Nephron progenitor cell (in vitro differentiated cells): ENCODE measurements at regions not wholly inside any gene's neighbourhood (a gene's known extent, or its start where the extent isn't known, plus 50 kb on each side); places are given as distances from the start of the nearest gene placed in this dataset.

Source experiments
- DNase-seq: peaks from one replicate; pipeline ENCODE4 v3.0.0; 2021
- H3K27ac Mint-ChIP-seq: 2 replicates; pipeline ENCODE4 v1.8.0; 2021; ENCODE audit warnings: mild to moderate bottlenecking, moderate library complexity, mixed read lengths
- H3K27me3 Mint-ChIP-seq: 2 replicates; pipeline ENCODE4 v1.8.0; 2021; ENCODE audit warnings: mild to moderate bottlenecking, low read depth, mixed read lengths; ENCODE audit not compliant: poor library complexity
- H3K36me3 Mint-ChIP-seq: 2 replicates; pipeline ENCODE4 v1.8.0; 2021; ENCODE audit warnings: low read depth, mixed read lengths
- H3K4me1 Mint-ChIP-seq: 2 replicates; pipeline ENCODE4 v1.8.0; 2021; ENCODE audit warnings: mixed read lengths
- H3K4me3 Mint-ChIP-seq: 2 replicates; pipeline ENCODE4 v1.8.0; 2021; ENCODE audit warnings: mild to moderate bottlenecking, moderate library complexity, mixed read lengths
- H3K9me3 Mint-ChIP-seq: 2 replicates; pipeline ENCODE4 v1.8.0; 2021; ENCODE audit warnings: mild to moderate bottlenecking, moderate library complexity, mixed read lengths
- CTCF ChIP-seq: fragments of 200-600 bp; sonication (generic); IDR thresholded peaks from 2 replicates; pipeline ENCODE4 v1.5.0; 2021; ENCODE audit warnings: antibody characterized with exemption

DNA sequence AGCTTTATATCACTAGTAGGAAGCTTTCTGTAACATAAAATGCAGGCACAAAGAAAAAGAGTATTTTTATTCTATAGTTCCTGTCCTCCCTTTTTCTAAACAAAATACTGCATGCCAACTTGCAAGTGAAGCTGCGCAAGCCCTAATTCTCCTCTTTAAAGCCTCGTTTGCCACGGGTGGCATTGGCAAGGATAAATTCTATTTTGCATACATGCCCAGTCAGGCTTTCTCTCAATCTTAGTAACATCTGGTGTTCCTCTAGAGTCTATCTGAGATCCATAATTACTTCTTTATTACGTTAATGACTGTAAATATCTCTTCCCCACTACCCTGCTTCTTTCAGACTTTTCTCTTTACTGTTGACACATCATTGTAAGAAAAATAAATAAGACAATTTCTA is 97.1 kb upstream of the DAAM1 start:
- no peaks in the 10 kb centered on the region for H3K36me3 Mint-ChIP-seq
- no peak for DNase-seq
- no peak for TF ChIP-seq CTCF
- peaks cover 7% of the 10 kb centered on the region for H3K27me3 Mint-ChIP-seq
- no peaks in the 10 kb centered on the region for H3K9me3 Mint-ChIP-seq
- no peak overlapping the region for H3K4me3 Mint-ChIP-seq
- no peak overlapping the region for H3K27ac Mint-ChIP-seq
- peaks cover under 1% of the 10 kb centered on the region for H3K4me1 Mint-ChIP-seq

DNA sequence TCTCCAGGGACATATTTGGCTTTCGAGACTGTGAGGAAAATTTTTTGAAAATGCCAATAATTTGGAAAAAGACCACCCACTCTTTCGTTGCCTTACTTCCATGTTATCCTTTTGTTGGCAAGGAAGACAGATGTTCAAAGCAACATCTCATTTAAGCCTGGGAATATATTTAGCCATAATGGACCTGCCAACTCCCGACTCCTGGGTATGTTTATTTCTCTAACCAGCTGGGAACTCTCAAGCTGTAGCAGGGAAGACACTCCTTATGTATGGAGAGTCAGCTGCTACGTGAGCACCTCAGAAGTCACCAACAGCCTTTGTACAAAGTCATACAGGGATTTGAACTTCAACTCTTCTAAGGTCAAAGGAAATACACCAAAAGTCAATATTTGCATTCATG is 96.5 kb upstream of the DAAM1 start:
- Mint-ChIP-seq H3K27ac (no peak overlapping the region), H3K27me3 (peaks cover 7% of the 10 kb centered on the region), H3K4me1 (no peaks in the 10 kb centered on the region), H3K36me3 (no peaks in the 10 kb centered on the region), H3K4me3 (no peak overlapping the region), H3K9me3 (no peaks in the 10 kb centered on the region)
- TF ChIP-seq CTCF = no peak
- DNase-seq = no peak

DNA sequence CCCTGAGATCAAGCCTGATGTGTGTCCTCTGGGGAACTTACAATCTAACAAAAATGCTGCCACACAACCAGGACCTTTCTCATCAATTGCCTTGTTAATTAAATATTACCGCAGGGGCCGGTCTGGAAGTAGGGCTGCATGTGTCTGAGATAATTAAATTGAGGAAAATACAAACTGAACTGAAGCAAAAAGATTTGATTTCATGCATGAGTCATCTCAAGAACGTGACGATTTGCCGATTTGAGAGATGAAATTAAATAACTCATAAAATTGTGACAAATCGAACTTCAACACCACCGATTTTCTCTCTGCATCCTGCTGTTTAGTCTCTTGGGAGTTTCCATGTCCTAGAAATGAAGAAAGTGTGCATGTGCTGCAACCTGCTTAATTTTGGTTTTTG is 94.6 kb upstream of the DAAM1 start:
- no peaks in the 10 kb centered on the region for H3K36me3 Mint-ChIP-seq
- DNase-seq = no peak
- no peaks in the 10 kb centered on the region for H3K4me1 Mint-ChIP-seq
- peaks cover 3% of the 10 kb centered on the region for H3K27me3 Mint-ChIP-seq
- no peak for TF ChIP-seq CTCF
- H3K9me3 Mint-ChIP-seq = no peaks in the 10 kb centered on the region
- H3K27ac Mint-ChIP-seq = no peak overlapping the region
- H3K4me3 Mint-ChIP-seq = no peak overlapping the region

- Mint-ChIP-seq H3K27ac (no peak overlapping the region), H3K4me1 (no peaks in the 10 kb centered on the region), H3K36me3 (no peaks in the 10 kb centered on the region), H3K4me3 (no peak overlapping the region), H3K9me3 (no peaks in the 10 kb centered on the region), H3K27me3 (peaks cover 3% of the 10 kb centered on the region)
- no peak for TF ChIP-seq CTCF
- DNase-seq = no peak
These were observed 92.2 kb upstream of the DAAM1 start for GRCh38 chr14:59096303-59096702.

- H3K4me3 Mint-ChIP-seq = no peak overlapping the region
- DNase-seq = no peak
- no peak for TF ChIP-seq CTCF
- peaks cover 3% of the 10 kb centered on the region for H3K4me1 Mint-ChIP-seq
- no peaks in the 10 kb centered on the region for H3K9me3 Mint-ChIP-seq
- H3K27me3 Mint-ChIP-seq = no peaks in the 10 kb centered on the region
- no peak overlapping the region for H3K27ac Mint-ChIP-seq
- H3K36me3 Mint-ChIP-seq = no peaks in the 10 kb centered on the region
These were observed 90.8 kb upstream of the DAAM1 start for GRCh38 chr14:59097681-59098080.

DNA sequence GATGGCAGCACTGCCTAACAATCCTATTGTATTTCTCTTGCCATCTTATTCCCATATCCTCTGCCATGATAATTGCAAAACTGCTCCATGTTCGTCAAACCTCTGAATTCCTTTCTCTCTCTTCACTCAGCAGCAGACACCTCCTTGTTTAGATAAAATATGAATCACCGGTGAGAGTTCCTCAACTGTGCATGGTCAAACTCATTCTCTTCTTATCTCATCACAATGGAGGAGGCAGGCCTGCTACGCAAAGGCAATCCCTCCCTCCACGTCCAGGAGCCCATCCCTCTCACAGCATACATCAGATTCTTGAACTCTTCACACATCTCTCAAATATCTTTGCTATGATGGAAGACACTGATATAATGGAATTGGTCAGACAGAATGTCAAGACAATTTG is 90.1 kb upstream of the DAAM1 start:
- Mint-ChIP-seq H3K4me3 (no peak overlapping the region), H3K4me1 (peaks cover 3% of the 10 kb centered on the region), H3K27me3 (no peaks in the 10 kb centered on the region), H3K9me3 (no peaks in the 10 kb centered on the region), H3K27ac (no peak overlapping the region), H3K36me3 (no peaks in the 10 kb centered on the region)
- TF ChIP-seq CTCF = no peak
- no peak for DNase-seq
